ENCODE measurements at regions not wholly inside any gene's neighbourhood (a gene's known extent, or its start where the extent isn't known, plus 50 kb on each side); places are given as distances from the start of the nearest gene placed in this dataset.

- TF ChIP-seq CTCF (IDR thresholded peaks at IDR 0.05) (no peak), POLR2A (IDR thresholded peaks at IDR 0.05) (no peak), POLR2AphosphoS5 (IDR thresholded peaks at IDR 0.05) (peak; percentile 46)
Observed at GRCh38 chr6:41451515-41452163, 94.5 kb upstream of the FOXP4 start.
